ENCODE measurements at regions not wholly inside any gene's neighbourhood (a gene's known extent, or its start where the extent isn't known, plus 50 kb on each side); places are given as distances from the start of the nearest gene placed in this dataset.

GRCh38 chr9:6090277-6091210 is 75.1 kb upstream of the RANBP6 start:
- Histone ChIP-seq H3K27ac (ENCODE audit: extremely low read depth, low read depth, low read length) (no peak overlapping the region), H3K9me3 (ENCODE audit: control insufficient read depth, insufficient read depth, low read depth, low read length) (no peaks in the 10 kb centered on the region), H3K4me3 (ENCODE audit: low read depth, low read length) (no peak overlapping the region), H3K4me1 (ENCODE audit: control insufficient read depth, insufficient read depth, low read length) (no peaks in the 10 kb centered on the region), H3K36me3 (ENCODE audit: control insufficient read depth in 2 of 2, insufficient read depth in 1 of 2, low read length in 2 of 2) (no peaks in the 10 kb centered on the region)
- TF ChIP-seq PRDM10 (tag by site-specific recombination; IDR thresholded peaks at IDR 0.05) (no peak), HIC1 (tag by site-specific recombination; IDR thresholded peaks at IDR 0.05) (no peak)
- POLR2A ChIA-PET, result interaction anchor here (0.6 kb wide), 1 partner anchor 769 kb away, joined by 4 read pairs; no protein-coding TSS in a partner anchor
- CTCF ChIA-PET, result interaction anchor here (0.6 to 1.8 kb wide), 3 partner anchors 16 to 292 kb away, joined by 3 to 7 read pairs (median 5); no protein-coding TSS in a partner anchor

GRCh38 chr9:6089300-6089699 is 73.9 kb upstream of the RANBP6 start:
- H3K4me3 ChIP-seq (ENCODE audit: low read depth, low read length), result no peak overlapping the region
- H3K27ac ChIP-seq (ENCODE audit: extremely low read depth, low read depth, low read length), result no peak overlapping the region
- H3K4me1 ChIP-seq (ENCODE audit: control insufficient read depth, insufficient read depth, low read length), result no peaks in the 10 kb centered on the region
- no peak for TF ChIP-seq ZBTB8A (tag by site-specific recombination; IDR thresholded peaks at IDR 0.05)
- no peak for TF ChIP-seq PRDM1 (tag by site-specific recombination; IDR thresholded peaks at IDR 0.05)
- no peak for TF ChIP-seq ZBTB48 (tag by site-specific recombination; IDR thresholded peaks at IDR 0.05)
- TF ChIP-seq CTCF (tag by site-specific recombination; IDR thresholded peaks at IDR 0.05), result no peak
- TF ChIP-seq ZNF558 (tag by site-specific recombination; IDR thresholded peaks at IDR 0.05), result no peak
- no peak for TF ChIP-seq TSHZ1 (tag by site-specific recombination; IDR thresholded peaks at IDR 0.05; ENCODE audit: borderline replicate concordance)
- TF ChIP-seq ZNF211 (tag by site-specific recombination; IDR thresholded peaks at IDR 0.05; ENCODE audit: low read depth), result no peak
- TF ChIP-seq IKZF3 (tag by site-specific recombination; IDR thresholded peaks at IDR 0.05), result no peak
- TF ChIP-seq GFI1B (tag by site-specific recombination; IDR thresholded peaks at IDR 0.05), result no peak
- TF ChIP-seq ZSCAN18 (tag by site-specific recombination; IDR thresholded peaks at IDR 0.05), result no peak
- no peak for TF ChIP-seq ZNF362 (tag by site-specific recombination; IDR thresholded peaks at IDR 0.05)
- TF ChIP-seq ZNF785 (tag by site-specific recombination; IDR thresholded peaks at IDR 0.05), result no peak
- TF ChIP-seq ZNF747 (tag by site-specific recombination; IDR thresholded peaks at IDR 0.05), result no peak
- no peak for TF ChIP-seq ZNF23 (tag by site-specific recombination; IDR thresholded peaks at IDR 0.05; ENCODE audit: borderline replicate concordance)
- POLR2A ChIA-PET, result no interaction called here
- CTCF ChIA-PET, result no interaction called here
- no peaks in the 10 kb centered on the region for H3K36me3 ChIP-seq (ENCODE audit: control insufficient read depth in 2 of 2, insufficient read depth in 1 of 2, low read length in 2 of 2)
- no peaks in the 10 kb centered on the region for H3K9me3 ChIP-seq (ENCODE audit: control insufficient read depth, insufficient read depth, low read depth, low read length)
